KMS-11 (cell line): ENCODE measurements at regions not wholly inside any gene's neighbourhood (a gene's known extent, or its start where the extent isn't known, plus 50 kb on each side); places are given as distances from the start of the nearest gene placed in this dataset.

Source experiments
- H2AFZ ChIP-seq: fragments of 200-600 bp; sonication (generic); 2 replicates; pipeline ENCODE4 v1.6.1; 2016; ENCODE audit warnings: antibody characterized with exemption, mixed run types, low read depth
- H3K27ac ChIP-seq: fragments of 200-600 bp; sonication (generic); 2 replicates; pipeline ENCODE4 v1.6.1; 2016; ENCODE audit warnings: mild to moderate bottlenecking, mixed run types
- H3K27me3 ChIP-seq: fragments of 200-600 bp; sonication (generic); 2 replicates; pipeline ENCODE4 v1.6.1; 2017; ENCODE audit warnings: mild to moderate bottlenecking, low read depth, mixed run types, moderate library complexity; ENCODE audit not compliant: insufficient read depth
- H3K36me3 ChIP-seq: fragments of 200-600 bp; sonication (generic); 2 replicates; pipeline ENCODE4 v1.6.1; 2017; ENCODE audit warnings: mild to moderate bottlenecking, mixed run types; ENCODE audit not compliant: insufficient read depth
- H3K4me1 ChIP-seq: fragments of 200-600 bp; sonication (generic); 2 replicates; pipeline ENCODE4 v1.6.1; 2016; ENCODE audit warnings: mild to moderate bottlenecking, low read depth, mixed run types; ENCODE audit not compliant: poor library complexity, severe bottlenecking
- H3K4me2 ChIP-seq: fragments of 200-600 bp; sonication (generic); 2 replicates; pipeline ENCODE4 v1.7.0; 2016; ENCODE audit warnings: mild to moderate bottlenecking, mixed run types
- H3K4me3 ChIP-seq: fragments of 200-600 bp; sonication (generic); IDR thresholded peaks from 2 replicates; pipeline ENCODE4 v1.6.1; 2017; ENCODE audit warnings: low read depth, low read length, mixed read lengths; ENCODE audit not compliant: insufficient read depth
- H3K79me2 ChIP-seq: fragments of 200-600 bp; sonication (generic); 2 replicates; pipeline ENCODE4 v1.6.1; 2016; ENCODE audit warnings: low read depth, mixed run types; ENCODE audit not compliant: insufficient read depth
- H3K9ac ChIP-seq: fragments of 200-600 bp; sonication (generic); 2 replicates; pipeline ENCODE4 v1.6.1; 2016; ENCODE audit warnings: mild to moderate bottlenecking, mixed run types
- H4K20me1 ChIP-seq: fragments of 200-600 bp; sonication (generic); 2 replicates; pipeline ENCODE4 v1.6.1; 2016; ENCODE audit warnings: mild to moderate bottlenecking, mixed run types; ENCODE audit not compliant: insufficient read depth
- TF ChIP-seq, protein P1 (sequence below): fragments of 200-600 bp; sonication (generic); conservative IDR thresholded peaks from 2 replicates; pipeline ENCODE4 v1.6.1; 2017; ENCODE audit warnings: low read depth, mild to moderate bottlenecking, antibody characterized with exemption, low read length, moderate library complexity, mixed read lengths

DNA sequence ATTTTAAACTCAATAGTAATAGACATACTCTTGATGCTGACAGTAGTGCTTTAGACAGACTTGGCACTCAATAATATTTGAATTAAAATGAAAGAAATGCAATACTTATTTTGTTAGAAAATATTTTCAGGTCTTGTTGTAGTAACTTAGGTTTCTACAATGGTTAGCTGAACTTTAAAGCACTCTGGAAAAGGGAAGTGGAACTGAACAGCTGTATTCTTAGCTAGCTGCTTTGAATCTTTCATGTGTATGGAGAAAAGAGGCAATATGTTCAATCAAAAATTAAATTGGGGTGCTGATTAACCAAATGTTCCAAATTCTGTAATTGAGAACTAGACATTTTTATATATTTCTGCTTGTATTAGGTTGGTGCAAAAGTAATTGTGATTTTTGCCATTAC lies 517.9 kb upstream of the RAG2 start:
- H3K36me3 ChIP-seq = no peaks in the 10 kb centered on the region
- H3K27me3 ChIP-seq = no peaks in the 10 kb centered on the region
- no peaks in the 10 kb centered on the region for H3K4me1 ChIP-seq
- H3K27ac ChIP-seq = no peak overlapping the region
- no peaks in the 10 kb centered on the region for H3K79me2 ChIP-seq
- no peak overlapping the region for H2AFZ ChIP-seq
- no peaks in the 10 kb centered on the region for H4K20me1 ChIP-seq
- H3K4me2 ChIP-seq = no peak overlapping the region
- TF ChIP-seq, protein P1, sequence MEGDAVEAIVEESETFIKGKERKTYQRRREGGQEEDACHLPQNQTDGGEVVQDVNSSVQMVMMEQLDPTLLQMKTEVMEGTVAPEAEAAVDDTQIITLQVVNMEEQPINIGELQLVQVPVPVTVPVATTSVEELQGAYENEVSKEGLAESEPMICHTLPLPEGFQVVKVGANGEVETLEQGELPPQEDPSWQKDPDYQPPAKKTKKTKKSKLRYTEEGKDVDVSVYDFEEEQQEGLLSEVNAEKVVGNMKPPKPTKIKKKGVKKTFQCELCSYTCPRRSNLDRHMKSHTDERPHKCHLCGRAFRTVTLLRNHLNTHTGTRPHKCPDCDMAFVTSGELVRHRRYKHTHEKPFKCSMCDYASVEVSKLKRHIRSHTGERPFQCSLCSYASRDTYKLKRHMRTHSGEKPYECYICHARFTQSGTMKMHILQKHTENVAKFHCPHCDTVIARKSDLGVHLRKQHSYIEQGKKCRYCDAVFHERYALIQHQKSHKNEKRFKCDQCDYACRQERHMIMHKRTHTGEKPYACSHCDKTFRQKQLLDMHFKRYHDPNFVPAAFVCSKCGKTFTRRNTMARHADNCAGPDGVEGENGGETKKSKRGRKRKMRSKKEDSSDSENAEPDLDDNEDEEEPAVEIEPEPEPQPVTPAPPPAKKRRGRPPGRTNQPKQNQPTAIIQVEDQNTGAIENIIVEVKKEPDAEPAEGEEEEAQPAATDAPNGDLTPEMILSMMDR = no peak
- H3K9ac ChIP-seq = no peak overlapping the region
- no peak overlapping the region for H3K4me3 ChIP-seq

DNA sequence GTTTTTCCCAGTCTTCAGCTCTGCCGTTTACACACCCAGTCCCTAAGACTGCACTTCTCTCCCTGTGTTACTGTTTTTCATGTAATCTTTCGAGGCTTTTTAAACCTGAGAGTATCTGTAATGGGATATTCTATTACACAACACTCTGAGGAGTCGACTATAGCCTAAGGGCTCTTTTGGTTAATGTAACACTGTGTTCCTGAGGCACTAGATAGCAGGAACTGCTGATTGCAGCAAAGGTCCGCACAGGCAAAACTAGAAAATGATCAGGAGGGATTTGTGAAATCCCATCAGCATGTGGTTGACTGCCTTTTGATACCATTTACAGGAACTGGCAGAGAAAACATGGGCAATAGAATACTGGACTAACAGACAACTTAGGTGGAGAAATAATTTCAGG lies 512.3 kb upstream of the RAG2 start:
- H4K20me1 ChIP-seq = no peaks in the 10 kb centered on the region
- no peaks in the 10 kb centered on the region for H3K27me3 ChIP-seq
- TF ChIP-seq, protein P1 = no peak
- no peak overlapping the region for H3K9ac ChIP-seq
- H3K27ac ChIP-seq = no peak overlapping the region
- no peaks in the 10 kb centered on the region for H3K4me1 ChIP-seq
- no peaks in the 10 kb centered on the region for H3K36me3 ChIP-seq
- H3K4me2 ChIP-seq = no peak overlapping the region
- no peaks in the 10 kb centered on the region for H3K79me2 ChIP-seq
- no peak overlapping the region for H2AFZ ChIP-seq
- no peak overlapping the region for H3K4me3 ChIP-seq

DNA sequence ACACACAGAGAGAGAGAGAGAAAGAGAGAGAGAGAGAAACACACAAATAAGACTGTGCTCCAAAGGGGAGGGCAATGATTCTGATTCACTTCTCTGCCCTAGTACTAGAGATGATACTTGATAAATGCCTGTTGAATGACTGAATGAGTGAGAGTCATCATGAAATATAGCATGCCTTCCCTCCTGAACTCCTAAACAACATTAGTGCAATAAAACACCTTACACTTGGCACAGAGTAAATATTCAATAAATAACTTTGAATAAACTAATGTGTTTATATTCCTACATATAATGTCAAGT lies 511.2 kb upstream of the RAG2 start:
- Histone ChIP-seq H3K4me2 (no peak overlapping the region), H2AFZ (no peak overlapping the region), H3K27me3 (no peaks in the 10 kb centered on the region), H3K36me3 (no peaks in the 10 kb centered on the region), H3K4me3 (no peak overlapping the region), H4K20me1 (no peaks in the 10 kb centered on the region), H3K9ac (no peak overlapping the region), H3K4me1 (no peaks in the 10 kb centered on the region), H3K79me2 (no peaks in the 10 kb centered on the region), H3K27ac (no peak overlapping the region)
- TF ChIP-seq, protein P1 = no peak

DNA sequence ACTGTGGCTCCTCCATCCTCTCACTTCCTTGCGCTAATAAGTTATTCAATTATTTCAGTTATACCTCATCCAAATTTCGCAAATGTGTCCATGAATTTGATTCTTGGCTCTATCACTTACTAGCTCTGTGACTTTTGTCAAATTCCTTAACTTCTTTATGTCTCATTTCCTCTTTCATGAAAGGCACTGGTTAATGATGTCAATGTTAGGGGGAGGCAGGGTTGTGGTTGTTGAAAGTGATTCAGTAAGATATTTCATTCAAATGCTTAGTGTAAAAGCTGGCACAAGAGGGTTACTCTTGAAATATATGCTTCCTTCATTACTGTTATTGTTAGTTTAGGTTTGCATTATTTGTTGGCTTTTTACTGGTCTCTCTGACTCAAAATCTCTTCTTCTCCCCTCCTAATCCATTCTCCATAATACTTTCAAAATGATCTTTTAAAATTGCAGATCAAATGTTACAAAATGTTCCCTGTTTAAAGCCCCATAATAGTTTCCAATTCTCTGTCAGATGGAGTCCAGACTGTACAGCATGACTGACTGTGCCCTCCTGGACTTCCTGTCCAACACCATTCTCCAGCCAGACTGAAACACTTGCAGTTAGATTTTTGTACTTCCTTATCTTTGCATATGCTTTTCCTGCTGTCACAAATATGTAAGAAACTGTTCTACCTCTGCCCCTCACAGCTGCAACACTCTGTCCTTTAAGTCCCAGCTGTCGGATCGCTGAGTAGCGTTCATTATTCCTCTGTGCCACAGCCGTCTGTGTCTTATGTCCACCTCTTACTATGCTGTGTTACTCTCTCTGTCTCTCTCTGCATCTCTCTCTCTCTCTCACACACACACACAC lies 510.6 kb upstream of the RAG2 start:
- Histone ChIP-seq H3K79me2 (no peaks in the 10 kb centered on the region), H3K9ac (no peak overlapping the region), H3K27ac (no peak overlapping the region), H3K4me3 (no peak overlapping the region), H2AFZ (no peak overlapping the region), H3K4me2 (no peak overlapping the region), H3K4me1 (no peaks in the 10 kb centered on the region), H4K20me1 (no peaks in the 10 kb centered on the region), H3K36me3 (no peaks in the 10 kb centered on the region), H3K27me3 (no peaks in the 10 kb centered on the region)
- TF ChIP-seq, protein P1 = no peak
